IMR-90 (cell line): ENCODE measurements at regions not wholly inside any gene's neighbourhood (a gene's known extent, or its start where the extent isn't known, plus 50 kb on each side); places are given as distances from the start of the nearest gene placed in this dataset.

Experiments
- CEBPB ChIP-seq: IDR thresholded peaks from 2 replicates; pipeline ENCODE4 v1.6.1; 2012; ENCODE audit warnings: low read depth, low read length, improper control_type of control experiment
- POLR2A ChIP-seq: IDR thresholded peaks from 2 replicates; pipeline ENCODE4 v1.6.1; 2012; ENCODE audit warnings: mild to moderate bottlenecking, low read depth, low read length
- RAD21 ChIP-seq: IDR thresholded peaks from 2 replicates; pipeline ENCODE4 v1.6.1; 2012; ENCODE audit warnings: low read length, improper control_type of control experiment
- TF ChIP-seq, protein P1 (sequence below): conservative IDR thresholded peaks from 2 replicates; pipeline ENCODE4 v1.5.1; 2012; ENCODE audit warnings: mild to moderate bottlenecking, low read depth, low read length, improper control_type of control experiment

DNA sequence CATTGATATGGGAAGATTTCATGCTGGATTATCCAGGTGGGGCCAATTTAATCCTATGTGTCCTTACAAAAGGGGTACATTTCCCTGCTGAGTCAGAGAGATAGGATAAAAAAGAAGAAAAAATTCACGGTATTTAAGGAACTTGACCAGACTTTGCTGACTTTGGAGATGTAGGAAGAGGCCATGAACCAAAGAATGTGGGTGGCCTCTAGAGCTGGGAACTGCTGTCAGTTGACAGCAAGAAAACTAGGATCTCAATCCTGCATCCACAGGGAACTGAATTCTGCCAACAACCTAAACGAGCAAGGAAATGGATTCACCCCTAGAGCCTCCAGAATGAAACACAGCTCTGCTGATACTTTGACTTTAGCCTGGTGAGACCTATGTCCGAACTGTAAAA lies 148.1 kb upstream of the SLC24A5 start:
- TF ChIP-seq, protein P1, sequence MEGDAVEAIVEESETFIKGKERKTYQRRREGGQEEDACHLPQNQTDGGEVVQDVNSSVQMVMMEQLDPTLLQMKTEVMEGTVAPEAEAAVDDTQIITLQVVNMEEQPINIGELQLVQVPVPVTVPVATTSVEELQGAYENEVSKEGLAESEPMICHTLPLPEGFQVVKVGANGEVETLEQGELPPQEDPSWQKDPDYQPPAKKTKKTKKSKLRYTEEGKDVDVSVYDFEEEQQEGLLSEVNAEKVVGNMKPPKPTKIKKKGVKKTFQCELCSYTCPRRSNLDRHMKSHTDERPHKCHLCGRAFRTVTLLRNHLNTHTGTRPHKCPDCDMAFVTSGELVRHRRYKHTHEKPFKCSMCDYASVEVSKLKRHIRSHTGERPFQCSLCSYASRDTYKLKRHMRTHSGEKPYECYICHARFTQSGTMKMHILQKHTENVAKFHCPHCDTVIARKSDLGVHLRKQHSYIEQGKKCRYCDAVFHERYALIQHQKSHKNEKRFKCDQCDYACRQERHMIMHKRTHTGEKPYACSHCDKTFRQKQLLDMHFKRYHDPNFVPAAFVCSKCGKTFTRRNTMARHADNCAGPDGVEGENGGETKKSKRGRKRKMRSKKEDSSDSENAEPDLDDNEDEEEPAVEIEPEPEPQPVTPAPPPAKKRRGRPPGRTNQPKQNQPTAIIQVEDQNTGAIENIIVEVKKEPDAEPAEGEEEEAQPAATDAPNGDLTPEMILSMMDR: no peak
- TF ChIP-seq CEBPB (no peak), POLR2A (no peak), RAD21 (no peak)
